Inflammatory macrophage treated with lipopolysaccharide for 4 hours (primary cell): ENCODE measurements at regions not wholly inside any gene's neighbourhood (a gene's known extent, or its start where the extent isn't known, plus 50 kb on each side); places are given as distances from the start of the nearest gene placed in this dataset.
"Not testable (repeated sequence)": the region's sequence is repeated elsewhere in the genome, so short reads cannot be mapped to it uniquely, and the experiment has no call there.

ENCODE experiments used
- DNase-seq: peaks from one replicate; pipeline ENCODE4 v3.0.0-alpha.2; 2020

DNA sequence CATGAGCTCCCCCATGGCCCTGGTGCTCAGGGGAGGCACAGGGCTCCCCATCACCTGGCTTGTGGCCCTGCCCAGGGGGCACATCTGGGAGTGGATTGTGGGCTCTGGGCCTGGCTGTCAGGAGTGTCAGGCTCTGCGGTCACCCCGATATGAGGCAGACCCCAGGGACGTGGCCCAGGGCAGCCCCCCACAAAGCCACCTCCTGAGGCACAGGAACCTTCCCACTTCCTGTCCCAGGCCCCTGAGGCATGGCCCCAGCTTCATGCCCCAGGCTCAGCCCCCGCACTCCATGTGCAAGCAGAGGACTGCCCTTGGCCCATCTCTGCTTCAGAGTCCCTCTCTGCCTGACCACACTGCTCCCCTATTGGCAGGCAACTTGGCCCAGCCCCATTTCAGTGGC is 160.3 kb downstream of the PCTP start:
- no peak for DNase-seq

DNA sequence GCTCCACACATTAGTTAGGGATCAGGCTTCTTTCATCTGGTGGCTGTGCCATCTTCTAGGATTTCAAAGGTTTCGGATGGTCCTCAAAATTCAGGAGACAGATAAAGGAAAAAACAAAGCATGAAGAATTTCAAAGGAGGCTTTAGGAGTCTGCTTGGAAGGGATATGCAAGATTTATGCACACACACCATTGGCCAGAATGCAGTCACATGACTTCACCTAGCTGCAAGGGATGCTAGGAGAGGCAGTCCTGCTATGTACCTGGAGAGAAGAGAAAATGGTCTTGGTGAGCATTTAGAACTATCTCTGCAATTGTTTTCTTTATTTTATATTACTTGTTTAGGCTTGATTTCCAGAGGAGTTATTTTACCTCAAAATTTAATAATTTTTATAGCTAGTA is 174.6 kb downstream of the PCTP start:
- no peak for DNase-seq

GRCh38 chr17:55926276-55926990 is 175.6 kb downstream of the PCTP start:
- no peak for DNase-seq

GRCh38 chr17:55930291-55930809 is 179.5 kb downstream of the PCTP start:
- no peak for DNase-seq

DNA sequence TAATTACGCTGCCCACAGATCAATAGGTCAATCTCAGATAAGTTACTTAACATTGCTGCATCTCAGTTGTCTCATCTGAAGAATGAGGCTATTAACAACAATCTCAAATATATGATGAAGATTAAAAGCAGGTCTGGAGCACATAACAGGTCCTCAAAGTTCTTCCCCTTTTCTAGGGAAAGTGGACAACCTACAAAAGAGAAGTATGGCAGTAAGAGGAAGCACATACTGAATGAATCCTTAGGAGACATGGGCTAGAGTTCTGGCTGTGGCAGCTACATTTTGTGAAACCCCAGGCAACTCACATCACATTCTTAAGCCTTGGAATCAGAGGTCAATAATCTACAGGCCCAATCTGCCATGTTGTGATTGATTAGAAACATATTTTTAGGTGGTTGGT is 180.6 kb downstream of the PCTP start:
- peak; percentile 15 for DNase-seq

- no peak for DNase-seq
Observed at GRCh38 chr17:55932973-55933372, 182.1 kb downstream of the PCTP start.

- DNase-seq, result not testable (repeated sequence)
Observed at GRCh38 chr17:55939181-55939810, 188.4 kb downstream of the PCTP start.

DNA sequence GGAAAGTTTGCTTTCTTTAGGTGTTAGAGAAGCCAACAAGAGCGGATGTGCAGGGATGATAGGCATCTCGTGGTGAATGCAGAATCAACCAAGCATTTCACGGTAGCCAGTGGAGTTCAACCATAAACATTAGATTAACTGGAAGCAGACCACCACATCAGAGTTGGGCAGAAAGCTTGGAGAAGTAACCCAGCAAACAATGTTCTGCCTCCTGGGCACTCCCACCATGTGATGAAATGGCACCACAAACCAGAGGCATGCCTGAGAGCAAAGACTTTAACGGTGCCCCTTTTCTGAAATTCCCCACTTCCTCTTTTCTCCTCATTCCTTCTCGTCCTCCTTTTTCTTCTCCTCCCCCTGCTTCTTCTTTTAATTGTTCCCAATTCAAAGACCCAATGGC is 193.5 kb upstream of the ANKFN1 start:
- DNase-seq, result no peak

- DNase-seq, result no peak
Observed at GRCh38 chr17:55961386-55961785, 191.9 kb upstream of the ANKFN1 start.

GRCh38 chr17:55962951-55963401 is 190.3 kb upstream of the ANKFN1 start:
- DNase-seq, result no peak

DNA sequence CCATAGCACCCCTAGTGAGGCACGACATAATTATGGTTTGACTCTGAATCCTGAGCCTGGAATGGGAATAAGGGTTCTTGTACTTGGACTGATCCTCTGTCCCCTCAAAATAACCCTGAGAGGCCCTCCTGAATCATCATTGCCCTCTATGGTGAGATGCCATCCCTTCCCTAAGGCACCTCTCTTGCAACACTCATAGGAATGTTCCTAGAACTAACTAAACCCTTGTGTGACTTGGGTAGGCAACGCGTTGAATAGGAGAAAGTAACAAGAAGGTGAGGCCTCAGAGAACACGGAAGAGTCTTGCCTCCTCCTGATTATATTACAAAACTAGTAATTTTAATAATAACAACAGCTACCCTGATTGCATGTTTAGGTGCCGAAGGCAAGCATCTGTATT is 189.1 kb upstream of the ANKFN1 start:
- no peak for DNase-seq

DNA sequence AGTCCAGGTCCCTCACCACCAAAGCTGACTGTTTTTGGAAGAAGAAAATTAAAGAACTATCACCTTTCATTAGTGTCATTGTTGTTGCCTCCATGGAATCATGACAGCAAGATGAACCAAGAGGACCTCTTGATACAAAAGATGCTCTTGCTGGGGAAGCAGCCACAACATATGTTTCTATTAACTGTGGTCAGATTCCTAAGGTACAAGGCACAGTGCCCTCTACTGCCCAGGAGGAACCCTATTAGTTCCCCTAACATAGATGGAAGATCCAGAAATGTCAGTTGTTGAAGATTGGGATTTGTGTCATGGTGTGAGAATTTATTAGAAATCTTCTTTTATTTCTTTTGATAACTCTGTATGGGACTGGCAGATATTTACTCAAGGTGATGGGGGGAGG is 188.2 kb upstream of the ANKFN1 start:
- DNase-seq, result no peak

GRCh38 chr17:55969562-55970324 is 183.5 kb upstream of the ANKFN1 start:
- no peak for DNase-seq

GRCh38 chr17:55978578-55978977 is 174.7 kb upstream of the ANKFN1 start:
- no peak for DNase-seq

- DNase-seq, result no peak
Observed at GRCh38 chr17:55983096-55983495, 170.2 kb upstream of the ANKFN1 start.

DNA sequence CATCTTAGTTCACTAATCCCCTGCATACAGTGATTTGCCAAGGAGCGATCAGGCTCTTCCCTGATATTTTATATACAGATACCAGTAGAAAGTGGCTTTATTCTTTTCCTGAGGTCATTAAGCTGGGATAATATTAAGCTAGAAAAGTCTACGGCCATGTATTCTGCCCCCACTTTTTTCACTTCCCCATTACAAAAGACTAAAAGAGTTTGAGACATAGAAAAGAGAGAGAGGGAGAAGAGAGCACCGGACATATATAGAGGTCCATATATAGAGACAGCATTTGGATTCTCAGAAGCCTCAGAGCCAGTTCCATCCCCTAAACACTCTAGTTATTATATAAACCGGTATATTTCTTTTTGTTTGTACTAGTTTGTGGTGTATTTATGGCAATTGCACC is 166.5 kb upstream of the ANKFN1 start:
- no peak for DNase-seq

GRCh38 chr17:55988861-55989260 is 164.4 kb upstream of the ANKFN1 start:
- DNase-seq, result no peak

DNA sequence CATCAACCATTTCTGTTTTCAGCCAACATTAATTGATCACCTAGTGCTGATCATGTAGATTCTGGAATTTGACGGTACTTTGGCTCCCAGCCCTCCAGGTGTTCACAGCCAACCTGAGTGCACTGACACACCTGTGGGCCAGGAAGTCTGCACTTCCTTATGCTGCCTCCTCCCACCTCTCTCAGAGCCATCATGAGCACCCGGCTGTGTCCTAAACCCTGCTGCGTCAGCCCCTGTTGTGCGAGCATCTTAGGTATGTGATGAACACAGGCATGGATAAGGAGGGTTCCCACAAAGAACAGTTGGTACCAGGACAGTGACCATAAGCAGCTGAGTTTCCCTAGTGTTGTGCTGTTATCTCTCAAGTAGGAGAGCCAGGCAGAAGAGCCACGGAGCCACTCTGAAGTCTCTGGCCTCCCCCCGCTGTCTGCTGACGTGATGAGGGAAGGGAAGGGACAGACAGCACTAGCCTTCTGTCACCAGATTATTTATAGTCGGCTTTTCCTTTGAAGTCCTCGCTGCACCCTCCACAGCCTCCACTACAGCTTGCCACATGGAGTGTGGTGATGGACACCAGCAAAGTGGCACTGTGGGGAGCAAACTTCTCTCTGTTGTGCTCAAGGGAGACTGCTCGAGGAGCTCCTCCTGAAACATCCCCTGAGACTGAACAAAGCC is 162.8 kb upstream of the ANKFN1 start:
- no peak for DNase-seq

DNA sequence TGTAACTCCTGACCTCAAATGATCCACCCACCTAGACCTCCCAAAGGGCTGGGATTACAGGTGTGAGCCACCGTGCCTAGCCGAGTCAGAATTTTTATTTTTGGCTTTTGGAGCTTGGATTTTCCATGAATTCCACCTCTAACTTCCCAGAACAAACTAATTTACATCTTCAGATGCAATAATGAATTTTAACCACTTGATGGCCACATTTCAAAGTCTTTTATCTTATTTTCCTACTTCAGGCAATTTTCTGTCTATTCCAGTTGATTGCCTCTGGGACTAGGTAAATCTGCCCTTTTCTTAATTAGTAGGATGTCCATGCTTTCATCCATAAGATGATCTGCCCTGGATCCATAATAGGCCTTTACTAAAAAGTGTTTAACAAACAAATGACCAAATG is 156.4 kb upstream of the ANKFN1 start:
- DNase-seq, result no peak

DNA sequence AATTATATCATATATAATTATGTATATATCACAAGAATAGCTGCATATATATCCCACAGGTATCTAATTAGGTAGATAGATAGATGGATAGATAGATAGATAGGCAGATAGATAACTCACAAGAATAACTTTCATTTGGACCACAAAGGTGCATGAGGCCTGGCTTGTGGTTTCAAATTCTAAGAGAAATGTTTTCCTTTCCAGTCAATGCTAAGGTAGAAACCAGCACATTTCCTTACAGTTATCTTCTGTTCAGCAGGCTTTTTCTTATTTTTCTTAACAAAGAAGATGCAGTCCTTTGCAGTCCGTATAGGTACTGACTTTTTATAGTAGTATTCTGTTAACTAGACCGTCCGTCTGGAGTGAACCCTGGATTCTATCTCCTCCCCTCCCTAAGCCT is 152.9 kb upstream of the ANKFN1 start:
- DNase-seq, result no peak

GRCh38 chr17:56002656-56003055 is 150.6 kb upstream of the ANKFN1 start:
- not testable (repeated sequence) for DNase-seq

- no peak for DNase-seq
Observed at GRCh38 chr17:56009795-56010651, 143.3 kb upstream of the ANKFN1 start.
